Smooth muscle cell (in vitro differentiated cells): ENCODE measurements at regions not wholly inside any gene's neighbourhood (a gene's known extent, or its start where the extent isn't known, plus 50 kb on each side); places are given as distances from the start of the nearest gene placed in this dataset.

ENCODE experiments used
- DNase-seq: peaks from one replicate; lab custom pipeline; 2025; ENCODE audit not compliant: unreplicated experiment; lab: John Stamatoyannopoulos, UW
- H2AFZ ChIP-seq: fragments of 200-600 bp; sonication (generic); 2 replicates; pipeline ENCODE4 v1.6.0; 2016; ENCODE audit warnings: antibody characterized with exemption, low read depth, mild to moderate bottlenecking
- H3F3A ChIP-seq: fragments of 200-600 bp; sonication (generic); 2 replicates; pipeline ENCODE4 v1.6.0; 2017; ENCODE audit warnings: antibody characterized with exemption, low read depth
- H3K27ac ChIP-seq: fragments of 200-600 bp; sonication (generic); 2 replicates; pipeline ENCODE4 v1.5.1; 2016; ENCODE audit warnings: low read depth, mild to moderate bottlenecking
- H3K27me3 ChIP-seq: fragments of 200-600 bp; sonication (generic); 2 replicates; pipeline ENCODE4 v1.6.1; 2016; ENCODE audit warnings: low read depth, mild to moderate bottlenecking
- H3K36me3 ChIP-seq: fragments of 200-600 bp; sonication (generic); 2 replicates; pipeline ENCODE4 v1.5.1; 2016; ENCODE audit warnings: low read depth
- H3K4me1 ChIP-seq: fragments of 200-600 bp; sonication (generic); 2 replicates; pipeline ENCODE4 v1.5.1; 2016; ENCODE audit warnings: low read depth
- H3K4me2 ChIP-seq: fragments of 200-600 bp; sonication (generic); 2 replicates; pipeline ENCODE4 v1.6.0; 2016; ENCODE audit warnings: mild to moderate bottlenecking
- H3K4me3 ChIP-seq: fragments of 200-600 bp; sonication (generic); 2 replicates; pipeline ENCODE4 v1.5.1; 2016; ENCODE audit warnings: mild to moderate bottlenecking
- H3K79me2 ChIP-seq: fragments of 200-600 bp; sonication (generic); 2 replicates; pipeline ENCODE4 v1.6.0; 2016; ENCODE audit warnings: low read depth, mild to moderate bottlenecking
- H3K9ac ChIP-seq: fragments of 200-600 bp; sonication (generic); 2 replicates; pipeline ENCODE4 v1.6.0; 2016; ENCODE audit warnings: low read depth
- H3K9me3 ChIP-seq: fragments of 200-600 bp; sonication (generic); replicated peaks from 2 replicates; pipeline ENCODE4 v1.5.1; 2016; ENCODE audit warnings: low read depth
- H4K20me1 ChIP-seq: fragments of 200-600 bp; sonication (generic); 2 replicates; pipeline ENCODE4 v1.6.0; 2016; ENCODE audit warnings: low read depth
- CTCF ChIP-seq: fragments of 200-600 bp; sonication (generic); IDR thresholded peaks from 2 replicates; pipeline ENCODE4 v1.5.1; 2017; ENCODE audit warnings: borderline replicate concordance, mild to moderate bottlenecking, antibody characterized with exemption; ENCODE audit not compliant: insufficient read depth, poor library complexity, severe bottlenecking
- WGBS: methylation state at CpG from one replicate; pipeline ENCODE4 v1.1.7; 2016; ENCODE audit warnings: low lambda C conversion rate; 5-methylcytosine and 5-hydroxymethylcytosine counted together

GRCh38 chr20:5442101-5442500 lies 125.3 kb upstream of the PROKR2 start:
- H3K27ac ChIP-seq: no peak overlapping the region
- no peak overlapping the region for H3K4me2 ChIP-seq
- no peaks in the 10 kb centered on the region for H3K9me3 ChIP-seq
- TF ChIP-seq CTCF: no peak
- no peak overlapping the region for H3K9ac ChIP-seq
- H3K4me1 ChIP-seq: no peaks in the 10 kb centered on the region
- H3K36me3 ChIP-seq: no peaks in the 10 kb centered on the region
- H3K79me2 ChIP-seq: no peaks in the 10 kb centered on the region
- peaks cover 7% of the 10 kb centered on the region for H3K27me3 ChIP-seq
- DNase-seq: no peak
- H2AFZ ChIP-seq: no peak overlapping the region
- no peak overlapping the region for H3K4me3 ChIP-seq
- no peaks in the 10 kb centered on the region for H4K20me1 ChIP-seq
- no peaks in the 10 kb centered on the region for H3F3A ChIP-seq
- WGBS: 86% methylated on average over 5 of the region's 5 CpGs

- Histone ChIP-seq H2AFZ (no peak overlapping the region), H3K9me3 (no peaks in the 10 kb centered on the region), H3K4me2 (no peak overlapping the region), H3F3A (no peaks in the 10 kb centered on the region), H3K27me3 (no peaks in the 10 kb centered on the region), H3K9ac (no peak overlapping the region), H3K4me1 (no peaks in the 10 kb centered on the region), H4K20me1 (no peaks in the 10 kb centered on the region), H3K27ac (no peak overlapping the region), H3K79me2 (no peaks in the 10 kb centered on the region), H3K4me3 (no peak overlapping the region), H3K36me3 (no peaks in the 10 kb centered on the region)
- no peak for TF ChIP-seq CTCF
- DNase-seq: no peak
- 80% methylated on average over 4 of the region's 4 CpGs for WGBS
Measured at GRCh38 chr20:5434116-5434515, 117.4 kb upstream of the PROKR2 start.

- no peaks in the 10 kb centered on the region for H3K4me1 ChIP-seq
- no peak overlapping the region for H3K4me2 ChIP-seq
- no peak for DNase-seq
- TF ChIP-seq CTCF: no peak
- H3K9me3 ChIP-seq: no peaks in the 10 kb centered on the region
- no peaks in the 10 kb centered on the region for H3F3A ChIP-seq
- no peak overlapping the region for H3K27ac ChIP-seq
- H3K36me3 ChIP-seq: no peaks in the 10 kb centered on the region
- no peaks in the 10 kb centered on the region for H3K79me2 ChIP-seq
- WGBS: 85% methylated on average over 3 of the region's 3 CpGs
- no peak overlapping the region for H3K4me3 ChIP-seq
- H2AFZ ChIP-seq: no peak overlapping the region
- no peaks in the 10 kb centered on the region for H4K20me1 ChIP-seq
- no peak overlapping the region for H3K9ac ChIP-seq
- H3K27me3 ChIP-seq: no peaks in the 10 kb centered on the region
Measured at GRCh38 chr20:5433352-5433751, 116.6 kb upstream of the PROKR2 start.

- 92% methylated on average over 14 of the region's 15 CpGs for WGBS
- no peak for DNase-seq
- no peak for TF ChIP-seq CTCF
Measured at GRCh38 chr20:5432030-5432429, 115.3 kb upstream of the PROKR2 start.

More at GRCh38 chr20:5432030-5432429, 115.3 kb upstream of the PROKR2 start:
- Histone ChIP-seq H3K36me3 (no peaks in the 10 kb centered on the region), H3K79me2 (no peaks in the 10 kb centered on the region), H4K20me1 (no peaks in the 10 kb centered on the region), H2AFZ (no peak overlapping the region), H3K4me2 (no peak overlapping the region), H3K27ac (no peak overlapping the region), H3K9ac (no peak overlapping the region), H3K4me3 (no peak overlapping the region), H3F3A (no peaks in the 10 kb centered on the region), H3K27me3 (no peaks in the 10 kb centered on the region), H3K9me3 (no peaks in the 10 kb centered on the region), H3K4me1 (no peaks in the 10 kb centered on the region)
